ENCODE measurements at regions not wholly inside any gene's neighbourhood (a gene's known extent, or its start where the extent isn't known, plus 50 kb on each side); places are given as distances from the start of the nearest gene placed in this dataset.
"Not testable (repeated sequence)": the region's sequence is repeated elsewhere in the genome, so short reads cannot be mapped to it uniquely, and the experiment has no call there.

- DNase-seq, result no peak
Observed at GRCh38 chr6:76634695-76635094, 562.2 kb upstream of the IMPG1 start.

- DNase-seq, result no peak
Observed at GRCh38 chr6:76633259-76633658, 560.8 kb upstream of the IMPG1 start.

DNA sequence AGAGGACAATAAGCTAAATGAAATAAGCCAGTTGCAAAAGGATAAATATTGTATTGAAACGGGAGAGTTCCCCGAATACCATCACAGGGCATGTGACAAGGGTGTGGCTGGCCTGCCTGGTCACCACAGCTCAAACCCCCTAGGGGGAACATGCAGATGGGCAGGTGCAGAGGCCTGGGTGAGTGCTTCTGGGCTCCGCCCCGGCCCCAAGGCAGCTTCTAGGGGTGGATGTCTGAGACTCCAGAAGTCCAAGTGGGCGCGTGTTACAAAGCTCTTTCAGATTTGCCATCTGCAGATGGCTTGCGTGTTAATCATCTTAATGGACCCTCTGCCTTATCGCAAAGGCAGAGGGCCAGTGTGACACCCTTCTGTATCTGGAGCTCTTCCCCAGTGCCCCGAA is 559.2 kb upstream of the IMPG1 start:
- DNase-seq, result no peak

DNA sequence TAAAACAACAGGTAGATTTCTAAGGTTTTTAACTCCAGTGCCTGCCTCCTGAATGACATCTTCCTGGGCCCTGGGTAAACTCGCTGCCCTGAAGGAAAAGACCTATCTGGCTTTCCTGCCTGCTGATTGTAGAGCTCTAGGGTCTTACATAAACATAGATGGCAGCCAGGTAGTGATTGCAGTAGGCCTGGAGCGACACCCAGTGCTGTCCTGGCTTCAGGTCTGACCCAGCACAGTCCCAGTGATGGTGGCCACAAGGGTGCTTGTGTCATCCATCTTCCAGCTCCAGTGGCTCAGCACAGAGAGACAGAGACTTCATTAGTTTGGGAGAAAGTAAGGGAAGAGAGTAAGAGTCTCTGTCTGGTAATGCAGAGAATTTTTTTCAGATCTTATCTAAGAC is 542.9 kb upstream of the IMPG1 start:
- no peak for DNase-seq

- no peak for DNase-seq
Observed at GRCh38 chr6:76612954-76613353, 540.5 kb upstream of the IMPG1 start.

GRCh38 chr6:76609160-76609559 is 536.7 kb upstream of the IMPG1 start:
- DNase-seq, result no peak

DNA sequence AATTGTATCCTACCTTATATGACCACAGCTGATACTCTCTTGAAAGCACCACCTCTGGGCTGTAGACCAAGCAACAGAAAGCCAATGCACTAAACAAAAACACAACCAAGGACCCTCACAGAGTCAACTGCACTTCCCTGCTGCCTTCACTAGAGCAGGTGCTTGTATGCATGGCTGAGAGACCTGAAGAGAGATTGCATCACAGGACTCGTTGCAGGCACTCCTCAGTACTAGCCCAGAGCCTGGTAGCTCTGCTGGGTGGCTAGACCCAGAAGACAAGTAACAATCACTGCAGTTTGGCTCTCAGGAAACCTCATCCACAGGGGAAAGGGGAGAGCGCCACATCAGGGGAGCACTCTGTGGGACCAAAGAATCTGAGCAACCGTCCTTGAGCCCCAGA is 521.6 kb upstream of the IMPG1 start:
- no peak for DNase-seq

DNA sequence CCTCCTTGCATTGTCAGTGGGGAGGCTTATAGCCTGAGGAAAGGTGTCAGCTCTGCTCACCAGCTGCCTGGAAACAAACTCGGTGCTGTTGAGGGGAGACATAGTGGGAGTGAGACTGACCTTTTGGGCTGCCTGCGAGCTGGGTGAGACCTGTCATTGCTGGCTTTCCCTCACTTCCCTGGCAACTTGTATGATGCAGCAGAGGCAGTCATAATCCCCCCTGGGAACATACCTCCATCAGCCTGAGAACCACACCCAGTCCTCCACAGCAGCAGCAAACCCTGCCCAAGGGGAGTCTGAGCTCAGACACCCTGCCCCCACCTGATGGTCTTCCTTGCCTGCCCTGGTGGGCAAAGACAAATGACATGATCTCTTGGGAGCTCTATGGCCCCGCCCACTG is 521.2 kb upstream of the IMPG1 start:
- no peak for DNase-seq

- DNase-seq, result no peak
Observed at GRCh38 chr6:76592566-76592965, 520.1 kb upstream of the IMPG1 start.

- DNase-seq, result no peak
Observed at GRCh38 chr6:76587271-76587670, 514.8 kb upstream of the IMPG1 start.

DNA sequence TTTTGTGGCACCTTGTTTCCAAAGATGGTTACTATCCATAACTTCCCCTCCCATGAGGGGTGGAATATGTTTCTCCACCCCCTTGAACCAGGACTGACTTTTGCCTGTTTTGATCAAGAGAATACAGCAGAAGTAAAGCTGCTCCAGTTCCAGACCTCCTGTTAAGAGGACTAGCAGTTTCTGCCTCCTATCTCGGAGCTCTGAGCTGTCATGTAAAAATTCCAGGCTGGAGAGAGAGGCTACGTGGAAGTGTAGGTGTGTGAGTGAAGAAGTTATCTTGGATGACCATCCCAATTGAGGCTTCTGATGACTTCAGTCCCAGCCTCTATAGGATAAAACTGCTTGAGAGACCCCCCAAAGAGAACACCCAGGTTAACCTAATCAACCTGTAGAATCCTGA is 511.7 kb upstream of the IMPG1 start:
- no peak for DNase-seq

- DNase-seq, result no peak
Observed at GRCh38 chr6:76578746-76579145, 506.3 kb upstream of the IMPG1 start.

- DNase-seq, result no peak
Observed at GRCh38 chr6:76574746-76575145, 502.3 kb upstream of the IMPG1 start.

DNA sequence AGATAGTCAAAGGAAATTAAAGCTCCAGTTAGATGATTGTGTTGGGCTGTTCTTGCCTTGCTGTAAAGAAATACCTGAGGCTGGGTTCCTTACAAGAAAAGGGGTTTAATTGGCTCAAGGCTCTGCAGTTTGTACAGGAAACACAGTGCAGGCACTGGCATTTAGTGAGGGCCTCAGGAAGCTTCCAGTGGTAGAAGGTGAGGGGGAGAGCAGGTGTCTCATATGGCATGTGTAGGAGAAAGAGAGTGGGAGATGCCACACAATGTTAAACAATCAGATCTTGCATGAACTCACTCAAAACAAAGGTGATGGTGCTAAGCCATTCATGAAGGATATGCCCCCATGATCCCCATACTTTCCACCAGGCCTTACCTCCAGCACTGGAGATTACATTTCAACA is 493.5 kb upstream of the IMPG1 start:
- no peak for DNase-seq

DNA sequence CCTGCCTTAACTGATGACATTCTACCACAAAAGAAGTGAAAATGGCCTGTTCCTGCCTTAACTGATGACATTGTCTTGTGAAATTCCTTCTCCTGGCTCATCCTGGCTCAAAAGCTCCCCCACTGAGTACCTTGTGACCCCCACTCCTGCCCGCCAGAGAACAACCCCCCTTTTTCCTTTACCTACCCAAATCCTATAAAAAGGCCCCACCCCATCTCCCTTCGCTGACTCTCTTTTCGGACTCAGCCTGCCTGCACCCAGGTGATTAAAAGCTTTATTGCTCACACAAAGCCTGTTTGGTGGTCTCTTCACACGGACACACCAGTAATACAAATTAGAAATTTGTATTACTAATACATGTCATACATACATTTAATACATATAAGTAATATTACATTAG is 489.9 kb upstream of the IMPG1 start:
- not testable (repeated sequence) for DNase-seq

- DNase-seq, result not testable (repeated sequence)
Observed at GRCh38 chr6:76560851-76561755, 488.6 kb upstream of the IMPG1 start.

DNA sequence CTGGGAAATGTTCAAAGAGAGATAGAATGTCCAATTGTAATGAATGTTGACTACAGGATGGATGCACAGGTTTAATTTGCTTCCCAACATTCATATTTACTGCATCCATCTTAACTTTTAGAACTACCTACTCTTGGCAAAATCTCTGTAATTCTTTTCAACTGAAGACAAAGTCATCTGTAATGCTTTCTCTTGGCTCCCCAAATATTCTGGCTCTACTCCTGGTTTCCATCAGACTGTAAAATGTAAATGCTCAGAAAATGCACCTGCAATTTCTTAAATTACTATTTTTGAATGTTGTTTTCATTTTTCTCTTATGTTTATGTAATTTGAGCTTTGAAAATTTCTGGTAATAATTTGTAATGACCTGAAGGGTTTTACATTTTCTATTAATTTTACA is 480.8 kb upstream of the IMPG1 start:
- no peak for DNase-seq

- DNase-seq, result no peak
Observed at GRCh38 chr6:76552268-76552667, 479.8 kb upstream of the IMPG1 start.

- DNase-seq, result no peak
Observed at GRCh38 chr6:76533661-76534060, 461.2 kb upstream of the IMPG1 start.

GRCh38 chr6:76532647-76533046 is 460.2 kb upstream of the IMPG1 start:
- DNase-seq, result no peak

GRCh38 chr6:76518443-76518842 is 446.0 kb upstream of the IMPG1 start:
- DNase-seq, result no peak

- DNase-seq, result no peak
Observed at GRCh38 chr6:76516924-76517323, 444.5 kb upstream of the IMPG1 start.

DNA sequence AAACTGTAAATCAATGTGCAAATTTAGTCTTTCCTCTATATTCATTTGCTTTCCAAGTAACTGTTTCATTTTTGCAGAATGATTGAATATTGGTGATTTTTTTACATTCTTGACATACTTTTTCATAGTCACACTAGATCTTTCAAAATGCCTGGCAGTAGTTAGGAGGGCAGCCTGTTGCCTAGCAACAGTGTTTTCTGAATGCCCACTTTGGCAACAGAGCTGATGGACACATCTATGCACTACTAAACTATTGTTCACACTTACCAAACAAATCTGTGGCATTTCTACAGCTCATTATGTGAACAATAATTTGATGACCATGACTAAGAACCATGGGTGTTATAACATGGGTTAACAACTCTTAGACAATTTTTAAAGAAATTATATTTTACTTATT is 438.0 kb upstream of the IMPG1 start:
- DNase-seq, result no peak

GRCh38 chr6:76509397-76509796 is 436.9 kb upstream of the IMPG1 start:
- no peak for DNase-seq

DNA sequence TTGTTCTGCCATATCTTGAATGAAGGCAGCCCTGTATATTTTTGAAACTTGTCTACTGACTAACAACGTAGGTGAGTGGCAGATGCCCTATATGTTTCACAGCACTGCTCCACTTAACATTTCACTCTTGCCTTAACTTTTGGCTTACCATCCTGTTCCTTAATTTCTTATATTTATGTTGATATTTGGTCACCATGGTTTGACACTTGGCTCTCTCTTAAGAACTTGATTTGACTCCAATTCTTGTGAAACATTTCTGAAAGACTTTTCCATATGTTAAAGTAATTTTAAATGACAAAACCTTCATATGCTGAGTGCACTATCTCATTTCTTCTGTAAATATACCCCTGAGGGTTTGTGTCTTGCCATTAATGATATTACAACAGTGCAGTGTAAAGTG is 434.3 kb upstream of the IMPG1 start:
- no peak for DNase-seq
